ENCODE measurements at regions not wholly inside any gene's neighbourhood (a gene's known extent, or its start where the extent isn't known, plus 50 kb on each side); places are given as distances from the start of the nearest gene placed in this dataset.

DNA sequence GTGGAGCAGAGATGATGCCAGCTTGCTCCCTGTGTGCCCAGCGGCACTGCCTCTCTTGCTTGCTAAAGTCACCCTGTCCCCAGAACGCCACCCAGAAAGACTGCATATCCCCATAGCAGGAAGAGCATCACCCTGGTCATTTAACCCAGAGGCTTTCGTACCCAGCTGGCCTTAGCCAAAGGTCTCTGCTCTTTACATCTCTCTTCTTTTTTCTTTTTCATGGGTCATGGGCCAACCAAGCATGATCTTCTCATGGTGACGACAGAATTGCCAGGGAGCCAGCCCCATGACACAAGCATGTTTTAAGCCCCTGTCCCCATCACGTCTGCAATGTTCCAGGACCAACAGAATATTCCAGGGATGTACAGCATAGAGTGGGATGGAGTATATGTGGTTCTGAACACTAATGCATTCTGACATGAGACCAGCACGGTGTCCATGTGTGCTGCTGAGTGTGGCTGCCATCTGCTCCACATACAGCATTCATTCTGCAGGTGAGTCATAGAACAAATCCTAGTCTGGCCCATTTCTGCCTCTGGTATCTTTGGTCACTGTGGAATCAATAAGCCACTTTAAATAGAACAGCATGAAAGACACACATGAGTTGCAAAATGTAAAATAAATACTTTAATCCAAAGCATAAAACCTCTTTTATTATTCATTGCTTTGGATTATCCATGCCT lies 203.0 kb downstream of the MED10 start:
- Histone ChIP-seq H3K4me3 (ENCODE audit: insufficient read depth, low read depth, low read length) (no peak overlapping the region), H3K9ac (ENCODE audit: low read length) (no peak overlapping the region), H3K9me3 (ENCODE audit: insufficient read depth, low read depth, low read length) (peaks cover 2% of the 10 kb centered on the region), H3K4me2 (ENCODE audit: low read length) (no peak overlapping the region), H4K20me1 (ENCODE audit: insufficient read depth, low read length) (no peaks in the 10 kb centered on the region), H3K27ac (ENCODE audit: low read depth, low read length) (no peak overlapping the region), H2AFZ (ENCODE audit: low read depth, low read length) (no peak overlapping the region), H3K36me3 (ENCODE audit: insufficient read depth, low read length) (no peaks in the 10 kb centered on the region), H3K4me1 (ENCODE audit: insufficient read depth, low read length) (no peaks in the 10 kb centered on the region), H3K27me3 (ENCODE audit: insufficient read depth, low read length) (no peaks in the 10 kb centered on the region), H3K79me2 (ENCODE audit: insufficient read depth, low read length) (no peaks in the 10 kb centered on the region)
- no peaks in the 10 kb centered on the region for H3K36me3 Mint-ChIP-seq (ENCODE audit: low read depth, unreplicated experiment)
- no peak overlapping the region for H3K27ac Mint-ChIP-seq (ENCODE audit: unreplicated experiment)
- DNase-seq (ENCODE audit: low read depth) (no peak), FAIRE-seq (no peak)
- peaks cover 8% of the 10 kb centered on the region for H3K27me3 Mint-ChIP-seq (ENCODE audit: low read depth, unreplicated experiment)
- no peak overlapping the region for H3K4me3 Mint-ChIP-seq (ENCODE audit: unreplicated experiment)
- no peak for TF ChIP-seq EZH2 (IDR thresholded peaks at IDR 0.05; ENCODE audit: insufficient read depth, low read length)
- TF ChIP-seq, protein P1, sequence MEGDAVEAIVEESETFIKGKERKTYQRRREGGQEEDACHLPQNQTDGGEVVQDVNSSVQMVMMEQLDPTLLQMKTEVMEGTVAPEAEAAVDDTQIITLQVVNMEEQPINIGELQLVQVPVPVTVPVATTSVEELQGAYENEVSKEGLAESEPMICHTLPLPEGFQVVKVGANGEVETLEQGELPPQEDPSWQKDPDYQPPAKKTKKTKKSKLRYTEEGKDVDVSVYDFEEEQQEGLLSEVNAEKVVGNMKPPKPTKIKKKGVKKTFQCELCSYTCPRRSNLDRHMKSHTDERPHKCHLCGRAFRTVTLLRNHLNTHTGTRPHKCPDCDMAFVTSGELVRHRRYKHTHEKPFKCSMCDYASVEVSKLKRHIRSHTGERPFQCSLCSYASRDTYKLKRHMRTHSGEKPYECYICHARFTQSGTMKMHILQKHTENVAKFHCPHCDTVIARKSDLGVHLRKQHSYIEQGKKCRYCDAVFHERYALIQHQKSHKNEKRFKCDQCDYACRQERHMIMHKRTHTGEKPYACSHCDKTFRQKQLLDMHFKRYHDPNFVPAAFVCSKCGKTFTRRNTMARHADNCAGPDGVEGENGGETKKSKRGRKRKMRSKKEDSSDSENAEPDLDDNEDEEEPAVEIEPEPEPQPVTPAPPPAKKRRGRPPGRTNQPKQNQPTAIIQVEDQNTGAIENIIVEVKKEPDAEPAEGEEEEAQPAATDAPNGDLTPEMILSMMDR (IDR thresholded peaks at IDR 0.05; ENCODE audit: insufficient read depth, low read depth, low read length) = no peak
- H3K4me1 Mint-ChIP-seq (ENCODE audit: low read depth, unreplicated experiment) = no peaks in the 10 kb centered on the region
- no peaks in the 10 kb centered on the region for H3K9me3 Mint-ChIP-seq (ENCODE audit: unreplicated experiment)

DNA sequence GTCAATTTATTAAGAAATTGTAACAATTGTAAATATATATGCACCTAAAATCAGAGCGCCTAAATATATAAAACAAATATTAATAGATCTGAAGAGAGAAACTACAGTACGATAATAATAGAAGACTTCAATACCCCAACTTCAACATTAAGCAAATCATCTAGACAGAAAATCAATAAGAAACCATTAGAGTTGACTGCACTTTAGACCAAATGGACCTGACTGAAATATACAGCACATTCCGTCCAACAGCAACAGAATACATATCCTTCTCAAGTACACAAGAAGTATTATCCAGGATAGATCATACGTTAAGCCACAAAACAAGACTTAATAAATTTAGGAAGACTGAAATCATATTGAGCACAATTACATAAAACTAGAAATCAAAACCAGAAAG lies 208.7 kb downstream of the MED10 start:
- Mint-ChIP-seq H3K9me3 (ENCODE audit: unreplicated experiment) (no peaks in the 10 kb centered on the region), H3K27ac (ENCODE audit: unreplicated experiment) (no peak overlapping the region), H3K27me3 (ENCODE audit: low read depth, unreplicated experiment) (no peaks in the 10 kb centered on the region), H3K36me3 (ENCODE audit: low read depth, unreplicated experiment) (no peaks in the 10 kb centered on the region), H3K4me3 (ENCODE audit: unreplicated experiment) (no peak overlapping the region), H3K4me1 (ENCODE audit: low read depth, unreplicated experiment) (no peaks in the 10 kb centered on the region)
- no peak for TF ChIP-seq EZH2 (IDR thresholded peaks at IDR 0.05; ENCODE audit: insufficient read depth, low read length)
- TF ChIP-seq, protein P1 (IDR thresholded peaks at IDR 0.05; ENCODE audit: insufficient read depth, low read depth, low read length) = no peak
- Histone ChIP-seq H3K27me3 (ENCODE audit: insufficient read depth, low read length) (no peaks in the 10 kb centered on the region), H3K4me3 (ENCODE audit: insufficient read depth, low read depth, low read length) (no peak overlapping the region), H3K4me1 (ENCODE audit: insufficient read depth, low read length) (no peaks in the 10 kb centered on the region), H3K27ac (ENCODE audit: low read depth, low read length) (no peak overlapping the region), H4K20me1 (ENCODE audit: insufficient read depth, low read length) (no peaks in the 10 kb centered on the region), H2AFZ (ENCODE audit: low read depth, low read length) (no peak overlapping the region), H3K36me3 (ENCODE audit: insufficient read depth, low read length) (no peaks in the 10 kb centered on the region), H3K9ac (ENCODE audit: low read length) (no peak overlapping the region), H3K9me3 (ENCODE audit: insufficient read depth, low read depth, low read length) (no peaks in the 10 kb centered on the region), H3K79me2 (ENCODE audit: insufficient read depth, low read length) (no peaks in the 10 kb centered on the region), H3K4me2 (ENCODE audit: low read length) (no peak overlapping the region)
- no peak for FAIRE-seq
- no peak for DNase-seq (ENCODE audit: low read depth)

DNA sequence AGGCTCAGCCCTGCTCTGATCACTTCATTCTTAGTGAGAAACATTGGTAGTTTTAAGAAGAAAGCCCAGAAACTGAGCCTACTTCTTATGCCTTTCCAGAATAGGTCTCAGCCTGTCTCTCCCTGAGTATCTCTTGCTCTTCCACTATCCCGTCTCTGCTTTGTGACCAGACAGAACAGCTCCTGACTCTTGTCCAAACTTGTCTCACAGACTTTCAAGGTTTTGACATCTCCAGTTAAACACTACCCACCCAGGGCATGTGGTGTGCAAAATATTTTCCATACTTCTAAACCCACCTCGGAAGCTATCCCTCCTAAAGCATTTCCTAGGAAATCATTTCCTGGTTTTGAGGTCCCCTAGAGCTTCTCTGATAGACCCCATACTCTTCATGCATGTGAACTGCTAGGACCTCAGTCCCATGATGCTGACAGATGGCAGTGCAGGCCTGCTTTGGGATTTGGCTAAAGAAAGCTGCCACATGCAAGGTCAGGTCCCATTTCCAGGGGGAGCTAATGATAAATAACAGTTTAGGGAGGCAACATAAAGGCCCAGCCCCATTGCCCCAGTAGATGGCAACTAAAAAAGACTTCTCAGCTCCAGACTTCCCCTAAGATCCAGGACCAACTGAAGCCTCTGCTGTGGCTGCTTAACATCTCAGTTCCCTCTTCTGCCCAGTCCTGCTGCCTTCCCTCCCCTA lies 211.5 kb downstream of the MED10 start:
- no peaks in the 10 kb centered on the region for H3K4me1 Mint-ChIP-seq (ENCODE audit: low read depth, unreplicated experiment)
- H3K4me1 ChIP-seq (ENCODE audit: insufficient read depth, low read length) = no peaks in the 10 kb centered on the region
- H3K36me3 Mint-ChIP-seq (ENCODE audit: low read depth, unreplicated experiment) = no peaks in the 10 kb centered on the region
- H2AFZ ChIP-seq (ENCODE audit: low read depth, low read length) = no peak overlapping the region
- no peak overlapping the region for H3K4me2 ChIP-seq (ENCODE audit: low read length)
- no peak overlapping the region for H3K27ac ChIP-seq (ENCODE audit: low read depth, low read length)
- no peak overlapping the region for H3K27ac Mint-ChIP-seq (ENCODE audit: unreplicated experiment)
- H3K27me3 ChIP-seq (ENCODE audit: insufficient read depth, low read length) = no peaks in the 10 kb centered on the region
- no peak overlapping the region for H3K4me3 ChIP-seq (ENCODE audit: insufficient read depth, low read depth, low read length)
- H3K9me3 Mint-ChIP-seq (ENCODE audit: unreplicated experiment) = no peaks in the 10 kb centered on the region
- no peaks in the 10 kb centered on the region for H4K20me1 ChIP-seq (ENCODE audit: insufficient read depth, low read length)
- H3K79me2 ChIP-seq (ENCODE audit: insufficient read depth, low read length) = no peaks in the 10 kb centered on the region
- no peak for DNase-seq (ENCODE audit: low read depth)
- H3K4me3 Mint-ChIP-seq (ENCODE audit: unreplicated experiment) = no peak overlapping the region
- H3K9me3 ChIP-seq (ENCODE audit: insufficient read depth, low read depth, low read length) = no peaks in the 10 kb centered on the region
- H3K27me3 Mint-ChIP-seq (ENCODE audit: low read depth, unreplicated experiment) = no peaks in the 10 kb centered on the region
- TF ChIP-seq, protein P1 (IDR thresholded peaks at IDR 0.05; ENCODE audit: insufficient read depth, low read depth, low read length) = no peak
- no peak for TF ChIP-seq EZH2 (IDR thresholded peaks at IDR 0.05; ENCODE audit: insufficient read depth, low read length)
- FAIRE-seq = no peak
- no peak overlapping the region for H3K9ac ChIP-seq (ENCODE audit: low read length)
- no peaks in the 10 kb centered on the region for H3K36me3 ChIP-seq (ENCODE audit: insufficient read depth, low read length)
